ENCODE measurements at regions not wholly inside any gene's neighbourhood (a gene's known extent, or its start where the extent isn't known, plus 50 kb on each side); places are given as distances from the start of the nearest gene placed in this dataset.

DNA sequence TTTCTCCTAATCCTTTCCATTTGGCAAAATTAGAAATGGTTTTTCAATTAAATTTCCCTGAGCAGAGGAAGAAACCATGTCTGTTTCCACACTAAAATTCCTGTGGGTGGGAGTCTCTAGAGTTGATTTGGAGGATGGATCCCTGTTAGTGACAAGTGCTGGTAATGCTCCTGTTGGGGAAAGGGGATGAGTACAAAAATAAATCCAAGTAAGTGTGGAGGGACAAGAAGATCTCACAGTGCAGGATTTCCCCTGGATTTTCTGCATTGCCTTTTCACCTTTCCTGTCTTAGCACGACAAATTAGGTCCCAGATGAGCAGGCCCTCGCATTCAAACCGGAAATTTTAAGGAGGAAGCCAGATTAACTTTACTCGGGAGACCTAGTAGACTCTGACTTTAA is 107.5 kb downstream of the DAD1 start:
- no peak for DNase-seq
- H3K4me3 ChIP-seq: no peak overlapping the region
- H3K27me3 ChIP-seq: no peaks in the 10 kb centered on the region
- TF ChIP-seq, protein P1, sequence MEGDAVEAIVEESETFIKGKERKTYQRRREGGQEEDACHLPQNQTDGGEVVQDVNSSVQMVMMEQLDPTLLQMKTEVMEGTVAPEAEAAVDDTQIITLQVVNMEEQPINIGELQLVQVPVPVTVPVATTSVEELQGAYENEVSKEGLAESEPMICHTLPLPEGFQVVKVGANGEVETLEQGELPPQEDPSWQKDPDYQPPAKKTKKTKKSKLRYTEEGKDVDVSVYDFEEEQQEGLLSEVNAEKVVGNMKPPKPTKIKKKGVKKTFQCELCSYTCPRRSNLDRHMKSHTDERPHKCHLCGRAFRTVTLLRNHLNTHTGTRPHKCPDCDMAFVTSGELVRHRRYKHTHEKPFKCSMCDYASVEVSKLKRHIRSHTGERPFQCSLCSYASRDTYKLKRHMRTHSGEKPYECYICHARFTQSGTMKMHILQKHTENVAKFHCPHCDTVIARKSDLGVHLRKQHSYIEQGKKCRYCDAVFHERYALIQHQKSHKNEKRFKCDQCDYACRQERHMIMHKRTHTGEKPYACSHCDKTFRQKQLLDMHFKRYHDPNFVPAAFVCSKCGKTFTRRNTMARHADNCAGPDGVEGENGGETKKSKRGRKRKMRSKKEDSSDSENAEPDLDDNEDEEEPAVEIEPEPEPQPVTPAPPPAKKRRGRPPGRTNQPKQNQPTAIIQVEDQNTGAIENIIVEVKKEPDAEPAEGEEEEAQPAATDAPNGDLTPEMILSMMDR (IDR thresholded peaks at IDR 0.05): no peak
- TF ChIP-seq EP300 (IDR thresholded peaks at IDR 0.05) (no peak), POLR2AphosphoS5 (IDR thresholded peaks at IDR 0.05) (no peak), POLR2A (IDR thresholded peaks at IDR 0.05) (no peak)
- WGBS, 5 donors: 68 to 77% (median 71%) methylated on average over 4 of the region's 4 CpGs
- no peaks in the 10 kb centered on the region for H3K9me3 ChIP-seq
- peaks cover 7 to 40% (median 19%) of the 10 kb centered on the region in 4 donors for H3K4me1 ChIP-seq
- H3K36me3 ChIP-seq: no peaks in the 10 kb centered on the region
- H3K27ac ChIP-seq: peak overlapping the region in 2 of 5 donors; percentile 20 to 46
- intact Hi-C loops (cut with DNase I; ENCODE audit: low total_unique reads): no loop called here

GRCh38 chr14:22479776-22480464 is 109.1 kb downstream of the DAD1 start:
- no peaks in the 10 kb centered on the region for H3K36me3 ChIP-seq
- H3K27me3 ChIP-seq: no peaks in the 10 kb centered on the region
- DNase-seq: no peak
- H3K4me3 ChIP-seq: no peak overlapping the region
- no peaks in the 10 kb centered on the region for H3K9me3 ChIP-seq
- no peak overlapping the region for H3K27ac ChIP-seq
- intact Hi-C loops (cut with DNase I; ENCODE audit: low total_unique reads): no loop called here
- WGBS, 5 donors: 23 to 68% (median 59%) methylated on average over 3 of the region's 3 CpGs
- no peak for TF ChIP-seq POLR2A (IDR thresholded peaks at IDR 0.05)
- TF ChIP-seq EP300 (IDR thresholded peaks at IDR 0.05): no peak
- TF ChIP-seq POLR2AphosphoS5 (IDR thresholded peaks at IDR 0.05): no peak
- TF ChIP-seq, protein P1 (IDR thresholded peaks at IDR 0.05): no peak
- H3K4me1 ChIP-seq: peaks cover 7 to 33% (median 18%) of the 10 kb centered on the region in 4 donors

- H3K9me3 ChIP-seq: no peaks in the 10 kb centered on the region
- no peaks in the 10 kb centered on the region for H3K36me3 ChIP-seq
- no peak for DNase-seq
- peaks cover 7 to 26% (median 14%) of the 10 kb centered on the region in 4 donors for H3K4me1 ChIP-seq
- intact Hi-C loops (cut with DNase I; ENCODE audit: low total_unique reads): no loop called here
- no peak overlapping the region for H3K27ac ChIP-seq
- H3K27me3 ChIP-seq: no peaks in the 10 kb centered on the region
- TF ChIP-seq POLR2AphosphoS5 (IDR thresholded peaks at IDR 0.05): no peak
- TF ChIP-seq POLR2A (IDR thresholded peaks at IDR 0.05): no peak
- TF ChIP-seq, protein P1 (IDR thresholded peaks at IDR 0.05): no peak
- no peak overlapping the region for H3K4me3 ChIP-seq
- 80 to 88% (median 86%) methylated on average over 6 of the region's 6 CpGs for WGBS, 5 donors
Measured at GRCh38 chr14:22479132-22479531, 109.9 kb downstream of the DAD1 start.

DNA sequence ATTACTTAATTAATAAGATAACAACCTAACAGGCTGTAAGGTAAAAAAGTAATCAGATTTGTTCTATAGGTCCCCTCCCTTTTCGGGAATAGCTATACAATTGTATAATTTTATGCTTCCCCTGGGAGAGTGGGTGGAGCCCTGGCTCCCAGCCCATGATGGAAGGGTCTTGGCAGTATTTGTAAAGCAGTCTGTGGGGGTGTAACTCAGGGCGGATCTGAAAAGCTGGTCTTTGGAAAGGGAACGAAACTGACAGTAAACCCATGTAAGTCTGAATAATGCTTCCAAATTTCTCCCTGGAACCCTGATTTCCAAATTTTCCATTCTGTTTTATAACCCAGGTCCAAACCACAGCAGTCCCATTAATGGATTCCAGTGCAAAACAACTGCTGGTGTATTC is 110.4 kb downstream of the DAD1 start:
- Histone ChIP-seq H3K27me3 (no peaks in the 10 kb centered on the region), H3K27ac (no peak overlapping the region), H3K9me3 (no peaks in the 10 kb centered on the region), H3K36me3 (no peaks in the 10 kb centered on the region), H3K4me1 (peaks cover 4 to 21% (median 13%) of the 10 kb centered on the region in 4 donors), H3K4me3 (no peak overlapping the region)
- no peak for TF ChIP-seq EP300 (IDR thresholded peaks at IDR 0.05)
- no peak for TF ChIP-seq POLR2AphosphoS5 (IDR thresholded peaks at IDR 0.05)
- no peak for TF ChIP-seq POLR2A (IDR thresholded peaks at IDR 0.05)
- TF ChIP-seq, protein P1 (IDR thresholded peaks at IDR 0.05): no peak
- WGBS, 5 donors: 19 to 38% (median 25%) methylated on average over 3 of the region's 3 CpGs
- peak in 1 of 2 donors; percentile 81 for DNase-seq
- intact Hi-C loops (cut with DNase I; ENCODE audit: low total_unique reads): no loop called here
